ENCODE measurements at regions not wholly inside any gene's neighbourhood (a gene's known extent, or its start where the extent isn't known, plus 50 kb on each side); places are given as distances from the start of the nearest gene placed in this dataset.

DNA sequence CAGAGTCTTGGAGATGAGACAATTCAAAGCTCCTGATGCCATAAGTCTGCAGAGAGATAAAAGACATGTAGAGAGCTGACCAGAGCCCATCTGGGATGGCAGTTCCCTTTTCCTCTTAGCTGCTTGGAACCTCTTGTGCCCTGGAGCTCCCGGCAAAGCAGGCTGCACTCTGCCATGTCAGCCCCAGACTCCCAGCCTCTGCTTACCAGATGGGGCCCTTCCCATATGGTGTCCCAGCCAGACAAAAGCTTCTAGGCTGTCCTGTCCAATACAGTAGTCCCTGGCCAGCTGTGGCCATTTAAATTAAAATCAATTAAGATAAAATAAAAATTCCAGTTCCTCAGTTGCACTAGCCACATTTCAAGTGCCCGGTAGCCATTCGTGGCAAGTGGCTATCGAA, 303.9 kb downstream of the TTC6 start:
- TF ChIP-seq FOXK2 (IDR thresholded peaks at IDR 0.05) (no peak), FOXA1 (IDR thresholded peaks at IDR 0.05) (no peak), SP1 (IDR thresholded peaks at IDR 0.05) (no peak)

All from HEK293T (cell line).